ENCODE measurements at regions not wholly inside any gene's neighbourhood (a gene's known extent, or its start where the extent isn't known, plus 50 kb on each side); places are given as distances from the start of the nearest gene placed in this dataset.

GRCh38 chr6:124887872-124888580 is 74.2 kb upstream of the RNF217 start:
- TF ChIP-seq POLR2AphosphoS5 (IDR thresholded peaks at IDR 0.05; ENCODE audit: low read depth, low read length) (no peak), POLR2A (IDR thresholded peaks at IDR 0.05; ENCODE audit: low read depth, low read length) (no peak), SPI1 (IDR thresholded peaks at IDR 0.05; ENCODE audit: low read depth, low read length) (no peak), TAF1 (IDR thresholded peaks at IDR 0.05; ENCODE audit: low read depth, low read length) (no peak), POU2F2 (IDR thresholded peaks at IDR 0.05; ENCODE audit: low read depth, low read length) (no peak)

Measured in GM12891 (cell line).